Left lobe of liver (tissue), 2 donors: ENCODE measurements at regions not wholly inside any gene's neighbourhood (a gene's known extent, or its start where the extent isn't known, plus 50 kb on each side); places are given as distances from the start of the nearest gene placed in this dataset.

Source experiments
- ATAC-seq: fragments of 200-7000 bp; cut with Tn5 transposase; one replicate; pipeline ENCODE4 v1.9.1; 2020; ENCODE audit warnings: mild to moderate bottlenecking, moderate library complexity
- DNase-seq: peaks from one replicate; pipeline ENCODE4 v3.0.0-alpha.2; 2020; ENCODE audit warnings: low spot score
- donor health status: DM: no; HTN: no; CAD: no; lungs with moderate emphysema.
- donor health status: DM: no; HTN: yes; CAD: no.

- no peak for DNase-seq
- no peak for ATAC-seq
These were observed 325.4 kb upstream of the LINC00305 start for GRCh38 chr18:64474255-64474654.

- DNase-seq (no peak), ATAC-seq (no peak)
These were observed 300.5 kb upstream of the LINC00305 start for GRCh38 chr18:64449434-64449833.

- DNase-seq: no peak
- ATAC-seq: no peak
These were observed 295.9 kb upstream of the LINC00305 start for GRCh38 chr18:64444819-64445218.

GRCh38 chr18:64438178-64438577 is 289.3 kb upstream of the LINC00305 start:
- ATAC-seq (no peak), DNase-seq (no peak)

GRCh38 chr18:64436111-64436510 is 287.2 kb upstream of the LINC00305 start:
- ATAC-seq: no peak
- DNase-seq: no peak

- ATAC-seq: no peak
- DNase-seq: no peak
These were observed 270.3 kb upstream of the LINC00305 start for GRCh38 chr18:64419156-64419555.

- DNase-seq (no peak), ATAC-seq (no peak)
These were observed 268.1 kb upstream of the LINC00305 start for GRCh38 chr18:64416990-64417389.

GRCh38 chr18:64415218-64415617 is 266.3 kb upstream of the LINC00305 start:
- ATAC-seq: peak; percentile 67
- DNase-seq: no peak

GRCh38 chr18:64410685-64411084 is 261.8 kb upstream of the LINC00305 start:
- DNase-seq (no peak), ATAC-seq (no peak)

- ATAC-seq (peak; percentile 70), DNase-seq (no peak)
These were observed 260.6 kb upstream of the LINC00305 start for GRCh38 chr18:64409511-64409910.

GRCh38 chr18:64407606-64408005 is 258.7 kb upstream of the LINC00305 start:
- peak; percentile 46 for DNase-seq
- peak; percentile 88 for ATAC-seq

GRCh38 chr18:64405161-64405560 is 256.3 kb upstream of the LINC00305 start:
- no peak for ATAC-seq
- DNase-seq: no peak

- DNase-seq (no peak), ATAC-seq (no peak)
These were observed 255.1 kb upstream of the LINC00305 start for GRCh38 chr18:64403784-64404503.

GRCh38 chr18:64402636-64403035 is 253.7 kb upstream of the LINC00305 start:
- no peak for ATAC-seq

GRCh38 chr18:64401268-64402060 is 252.6 kb upstream of the LINC00305 start:
- DNase-seq: no peak
- ATAC-seq: no peak

More at GRCh38 chr18:64402636-64403035, 253.7 kb upstream of the LINC00305 start:
- DNase-seq: no peak

GRCh38 chr18:64399566-64399965 is 250.7 kb upstream of the LINC00305 start:
- ATAC-seq (no peak), DNase-seq (no peak)

- ATAC-seq (no peak), DNase-seq (no peak)
These were observed 249.4 kb upstream of the LINC00305 start for GRCh38 chr18:64398320-64398719.

- DNase-seq (no peak), ATAC-seq (no peak)
These were observed 243.3 kb upstream of the LINC00305 start for GRCh38 chr18:64392202-64392601.

- ATAC-seq (no peak), DNase-seq (no peak)
These were observed 235.2 kb upstream of the LINC00305 start for GRCh38 chr18:64384101-64384500.

GRCh38 chr18:64380117-64380516 is 231.2 kb upstream of the LINC00305 start:
- DNase-seq: no peak
- no peak for ATAC-seq

- ATAC-seq (no peak), DNase-seq (no peak)
These were observed 230.8 kb upstream of the LINC00305 start for GRCh38 chr18:64379662-64380061.

- no peak for ATAC-seq
- no peak for DNase-seq
These were observed 228.6 kb upstream of the LINC00305 start for GRCh38 chr18:64377446-64377845.
